SK-N-MC (cell line): ENCODE measurements at regions not wholly inside any gene's neighbourhood (a gene's known extent, or its start where the extent isn't known, plus 50 kb on each side); places are given as distances from the start of the nearest gene placed in this dataset.

ENCODE experiments used
- EZH2 ChIP-seq: fragments of 200-600 bp; sonication (generic); IDR thresholded peaks from one replicate; pipeline ENCODE4 v1.6.1; 2017; ENCODE audit warnings: antibody characterized with exemption
- FOXP2 ChIP-seq: optimal IDR thresholded peaks from 2 replicates; pipeline ENCODE3; 2011; ENCODE audit warnings: mild to moderate bottlenecking, moderate library complexity; ENCODE audit not compliant: insufficient read depth; ENCODE audit errors: extremely low read length, control extremely low read depth
- POLR2AphosphoS5 ChIP-seq: IDR thresholded peaks from 2 replicates; pipeline ENCODE4 v1.6.1; 2012; ENCODE audit warnings: mild to moderate bottlenecking, low read depth, low read length, borderline replicate concordance

- no peak for TF ChIP-seq POLR2AphosphoS5
- no peak for TF ChIP-seq EZH2
- TF ChIP-seq FOXP2 = no peak
Observed at GRCh38 chr7:89809291-89809690, 345.0 kb upstream of the STEAP1 start.
